ENCODE measurements at regions not wholly inside any gene's neighbourhood (a gene's known extent, or its start where the extent isn't known, plus 50 kb on each side); places are given as distances from the start of the nearest gene placed in this dataset.
"Not testable (repeated sequence)": the region's sequence is repeated elsewhere in the genome, so short reads cannot be mapped to it uniquely, and the experiment has no call there.

DNA sequence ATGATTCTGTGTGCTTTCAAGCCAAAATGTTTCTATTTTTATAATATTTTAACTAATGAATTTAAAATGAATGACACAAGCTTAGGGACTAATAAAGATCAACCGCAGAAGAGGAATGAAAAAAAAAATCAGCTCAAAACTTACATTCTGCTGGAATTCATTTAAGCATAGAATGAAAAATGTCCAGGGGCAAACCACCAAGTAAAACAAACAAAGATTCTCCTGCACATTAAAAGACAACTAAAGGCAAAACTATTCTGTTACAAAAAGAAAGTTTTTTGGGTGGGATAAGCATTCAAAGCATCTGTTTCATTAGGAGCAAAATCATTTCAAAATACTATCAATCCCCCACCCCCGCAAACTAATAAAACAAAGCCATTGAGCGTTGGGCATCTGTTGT, 99.3 kb upstream of the SOX11 start:
- no peak for DNase-seq

DNA sequence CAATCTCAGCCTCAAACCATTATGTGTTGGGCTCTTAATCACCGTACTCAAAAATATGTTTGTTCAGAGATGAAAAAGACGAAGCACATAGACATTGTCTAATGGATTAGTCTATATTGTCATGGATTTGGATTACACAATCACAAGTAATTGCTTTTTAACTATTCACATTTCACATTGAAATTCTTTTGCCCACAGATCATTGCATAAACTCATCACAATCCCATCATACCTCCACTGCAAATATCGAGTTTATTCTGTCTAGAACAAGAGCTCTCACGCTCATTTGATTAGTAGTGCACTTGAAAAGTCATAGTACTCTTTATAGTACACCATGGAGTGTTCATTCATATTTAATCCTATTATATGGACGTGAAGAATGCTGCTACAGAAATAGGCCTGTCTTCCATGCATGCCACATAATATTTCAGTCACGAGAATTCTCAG, 97.9 kb upstream of the SOX11 start:
- no peak for DNase-seq

DNA sequence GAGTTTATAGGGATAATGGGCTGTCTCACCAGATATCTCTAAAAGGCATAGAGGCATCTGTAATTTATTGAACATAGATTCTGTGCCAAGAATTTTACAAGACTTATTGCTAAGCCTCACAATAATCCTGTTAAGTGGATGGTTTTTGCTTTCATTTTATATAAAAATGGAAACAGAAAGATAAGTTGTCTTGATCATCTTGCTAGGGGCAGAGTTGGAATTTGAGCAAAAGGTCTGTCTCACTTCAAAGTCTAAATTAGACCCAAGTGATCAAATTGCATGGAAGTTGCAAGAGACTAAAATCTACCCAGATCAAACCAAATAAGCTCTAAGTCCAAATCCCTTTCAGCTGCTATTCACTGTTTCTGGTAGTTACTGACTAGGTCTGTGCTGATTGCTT, 95.3 kb upstream of the SOX11 start:
- no peak for DNase-seq

DNA sequence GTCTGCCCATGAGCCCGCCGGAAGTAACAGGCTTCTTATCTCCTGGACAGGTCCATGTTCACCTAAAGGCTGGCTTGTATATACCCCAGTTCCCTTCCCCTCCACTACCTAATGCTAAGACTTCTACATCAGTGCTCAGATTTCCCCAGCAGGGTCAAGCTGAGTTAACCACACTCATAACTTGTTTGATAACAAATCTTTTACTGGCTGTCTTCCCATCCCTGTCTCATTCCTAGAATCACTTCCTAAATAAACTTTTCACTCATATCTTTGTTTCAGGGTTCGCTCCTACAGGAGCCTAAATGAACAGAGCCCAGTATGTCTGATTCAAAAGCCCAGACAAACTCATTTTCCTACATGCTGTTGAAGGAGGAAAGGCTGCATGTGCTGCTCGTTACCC, 94.0 kb upstream of the SOX11 start:
- DNase-seq: no peak

DNA sequence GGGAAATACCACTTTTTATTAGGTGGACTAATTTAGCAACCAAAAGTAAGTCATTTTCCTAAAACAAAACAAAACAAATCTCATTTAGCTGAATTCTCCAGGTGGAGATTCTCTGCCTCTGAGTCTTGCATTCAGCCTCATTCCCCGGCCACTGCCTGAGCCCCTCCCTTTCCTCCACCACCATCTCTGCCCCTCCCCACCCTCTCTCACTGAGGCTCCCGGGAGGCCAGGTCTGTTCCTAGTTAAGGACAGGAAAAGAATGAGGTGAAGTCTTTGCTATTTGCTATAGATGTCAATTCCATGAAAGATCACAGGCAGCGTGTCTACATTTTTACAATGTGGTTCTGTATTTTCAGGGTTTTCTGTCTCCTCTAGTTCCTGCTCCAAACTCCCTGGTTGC, 83.0 kb upstream of the SOX11 start:
- DNase-seq: no peak

DNA sequence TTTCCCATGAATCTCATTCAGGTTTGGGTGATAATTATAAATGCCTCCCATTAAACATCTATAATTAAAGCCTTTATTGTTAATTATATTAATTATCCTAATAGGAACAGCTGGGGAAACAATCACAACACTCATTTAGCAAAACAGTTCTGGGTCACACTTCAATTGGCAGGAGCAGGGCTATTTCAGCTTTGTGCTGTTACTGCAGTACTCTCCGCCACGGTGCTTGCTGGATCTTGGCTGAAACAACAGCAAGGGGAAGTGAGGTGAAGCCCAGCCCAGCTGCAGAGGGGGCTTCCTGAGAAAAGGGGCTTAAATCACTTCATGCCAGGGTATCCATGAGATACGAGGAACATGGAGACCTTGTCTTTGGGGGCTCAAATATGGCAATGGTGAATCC, 79.5 kb upstream of the SOX11 start:
- no peak for DNase-seq

DNA sequence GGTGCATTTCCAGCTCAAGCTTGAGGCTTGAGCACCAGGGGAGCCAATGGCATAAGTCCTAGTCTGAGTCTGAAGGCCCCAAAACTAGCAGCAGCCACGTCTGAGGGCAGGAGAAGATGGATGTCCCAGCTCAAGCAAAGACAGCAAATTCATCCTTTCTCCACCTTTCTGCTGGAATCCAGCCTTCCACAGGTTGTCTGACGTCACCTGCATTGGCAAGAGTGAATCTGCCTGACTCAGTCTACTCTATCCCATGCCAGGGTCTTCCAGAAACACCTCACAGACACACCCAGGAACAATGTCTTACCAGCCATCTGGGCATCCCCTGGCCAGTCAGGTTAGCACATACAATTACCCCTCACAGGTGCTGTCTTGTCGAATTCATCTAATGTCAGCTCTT, 76.2 kb upstream of the SOX11 start:
- no peak for DNase-seq

DNA sequence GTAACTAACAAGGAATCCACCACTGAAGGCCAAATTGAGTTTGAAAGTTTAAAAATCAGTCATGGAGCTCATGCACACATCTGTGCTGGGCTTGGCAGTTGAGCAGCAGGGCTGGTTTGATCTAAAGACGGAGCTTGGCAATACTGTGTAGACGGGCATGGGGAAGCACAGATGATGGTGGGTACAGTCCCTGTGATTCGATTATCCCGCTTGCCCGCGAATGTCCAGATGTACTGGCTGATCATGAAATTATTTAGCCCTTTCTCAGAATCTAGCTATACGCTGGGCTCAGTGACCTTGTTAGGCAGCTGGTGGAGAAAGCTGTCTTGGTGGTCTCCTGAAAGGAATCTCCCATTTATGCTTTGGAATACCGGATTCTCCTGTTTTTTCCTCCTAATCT, 74.8 kb upstream of the SOX11 start:
- no peak for DNase-seq

DNA sequence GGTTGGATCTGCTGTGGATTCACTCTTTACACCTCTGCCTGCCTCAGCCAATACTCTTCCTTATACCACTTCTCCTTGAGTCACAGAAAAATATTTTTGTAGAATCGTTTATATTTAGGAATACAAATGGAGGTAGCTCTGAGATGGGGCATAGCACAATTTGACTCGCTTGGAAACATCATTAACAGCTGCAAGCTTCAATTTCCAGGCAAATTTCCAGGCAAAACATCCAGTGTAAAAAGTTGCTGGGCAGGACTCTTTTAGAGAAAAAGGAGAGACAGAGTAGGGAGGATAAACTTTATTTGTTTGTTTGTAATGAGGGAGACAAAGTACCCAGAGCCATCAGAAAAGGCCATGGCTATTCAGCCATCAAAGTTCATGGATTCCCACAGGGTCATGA, 74.4 kb upstream of the SOX11 start:
- DNase-seq: no peak

DNA sequence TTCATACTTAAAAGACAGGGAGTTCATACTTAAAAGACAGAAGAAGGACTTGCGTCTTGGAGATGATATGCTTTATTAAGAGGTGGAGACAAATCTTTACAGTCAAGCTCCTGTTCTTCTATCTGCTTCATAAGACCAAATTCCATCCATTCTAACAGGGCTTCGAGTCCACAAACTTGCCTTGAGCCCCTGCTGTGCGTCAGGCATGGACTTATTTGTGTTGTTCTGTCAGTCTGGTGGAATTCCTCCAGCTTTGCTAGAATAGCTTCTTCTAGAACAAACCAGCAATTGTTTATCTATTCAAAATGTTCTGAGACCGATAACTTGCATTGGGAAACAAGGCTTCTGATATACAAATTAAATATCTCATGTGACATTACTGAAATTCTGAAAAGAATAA, 73.9 kb upstream of the SOX11 start:
- DNase-seq: no peak

DNA sequence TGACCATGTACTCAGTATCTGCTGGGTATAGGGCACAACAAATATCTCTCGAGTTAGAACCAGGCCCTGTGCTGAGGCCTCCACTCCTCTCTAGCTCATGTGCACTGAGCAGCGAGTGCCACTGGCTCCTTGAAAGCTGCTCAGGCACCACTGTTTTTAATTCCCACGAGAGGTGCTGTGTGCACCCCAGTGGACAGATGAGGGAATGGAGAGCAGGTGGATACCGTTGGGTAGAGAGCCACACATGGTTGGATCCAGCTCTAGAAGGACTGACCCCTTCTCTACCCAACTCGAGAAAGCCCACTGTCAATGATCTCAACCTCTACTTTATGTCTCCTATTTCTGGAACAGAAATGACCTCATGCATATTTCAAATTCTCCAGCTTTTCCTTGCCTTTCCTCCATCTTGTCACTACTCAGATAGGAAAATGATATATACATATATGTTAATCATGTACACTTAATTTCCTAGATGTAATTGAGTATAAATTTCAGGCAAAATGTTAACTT, 66.6 kb upstream of the SOX11 start:
- DNase-seq: not testable (repeated sequence)

DNA sequence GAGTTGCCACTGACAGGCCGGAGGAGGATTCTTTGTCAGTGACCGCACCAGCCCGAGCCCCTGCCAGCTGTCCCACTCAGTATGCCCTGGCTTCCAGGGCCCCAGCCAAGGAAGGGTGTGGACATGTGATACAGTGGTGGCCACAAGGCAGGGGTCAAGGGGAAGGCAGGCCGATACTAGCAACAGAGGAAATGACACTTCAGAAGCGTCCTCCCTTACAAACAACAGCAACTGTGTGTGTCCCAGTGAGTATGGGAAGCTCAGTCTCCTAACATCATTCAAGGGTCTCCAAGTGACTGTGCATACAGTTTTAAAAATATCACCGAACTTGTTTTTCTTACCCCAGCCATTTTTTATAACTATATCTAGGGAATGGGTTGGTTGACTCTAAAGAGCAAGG, 63.7 kb upstream of the SOX11 start:
- not testable (repeated sequence) for DNase-seq

DNA sequence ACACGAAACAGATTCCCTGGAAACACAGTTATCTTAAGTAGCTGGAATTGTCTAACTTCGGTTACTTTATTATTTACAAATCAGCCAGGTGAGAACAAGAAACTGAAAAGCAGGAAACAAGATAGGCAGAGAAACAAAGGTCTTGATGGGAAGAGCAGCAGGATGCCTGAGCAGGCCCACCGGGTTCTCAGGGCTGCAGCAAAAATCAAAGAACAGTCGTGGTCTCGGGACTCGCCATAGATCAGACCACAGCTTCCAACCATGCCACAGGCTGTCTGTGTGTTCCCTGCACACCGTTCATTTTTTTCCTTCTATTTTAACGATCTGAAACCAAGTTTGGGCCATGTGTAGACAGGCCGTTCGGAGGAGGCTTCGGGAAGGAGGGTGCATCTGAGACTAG, 62.7 kb upstream of the SOX11 start:
- not testable (repeated sequence) for DNase-seq

DNA sequence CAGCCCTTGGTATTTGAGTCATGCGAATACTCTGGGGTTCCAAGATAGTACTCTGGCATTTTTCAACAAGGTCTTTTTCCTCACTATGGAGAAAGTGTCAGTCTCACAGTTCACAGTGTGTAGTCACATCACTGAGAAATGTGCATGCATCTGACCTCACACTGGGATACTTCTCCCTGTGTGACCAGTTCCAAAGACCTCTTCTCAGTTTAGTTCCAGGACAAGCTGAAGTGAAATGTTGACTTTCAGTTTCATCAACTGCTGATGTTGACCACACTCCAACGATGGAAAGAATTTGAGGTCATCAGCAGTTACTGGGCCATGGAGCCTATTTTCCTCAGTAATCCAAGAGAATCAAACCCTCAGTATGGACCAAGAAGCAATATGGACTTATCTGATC, 55.1 kb upstream of the SOX11 start:
- not testable (repeated sequence) for DNase-seq

All from SHP77 treated with DMSO at 0.1 percent for 48 hours (cell line).